ENCODE measurements at regions not wholly inside any gene's neighbourhood (a gene's known extent, or its start where the extent isn't known, plus 50 kb on each side); places are given as distances from the start of the nearest gene placed in this dataset.
"Not testable (repeated sequence)": the region's sequence is repeated elsewhere in the genome, so short reads cannot be mapped to it uniquely, and the experiment has no call there.

GRCh38 chrX:39677978-39678791, 419.6 kb downstream of the BCOR start:
- DNase-seq (ENCODE audit: low spot score) = no peak

- DNase-seq (ENCODE audit: low spot score) = no peak
Observed at GRCh38 chrX:39678914-39679313, 418.8 kb downstream of the BCOR start.

GRCh38 chrX:39679497-39680157, 418.1 kb downstream of the BCOR start:
- no peak for DNase-seq (ENCODE audit: low spot score)

GRCh38 chrX:39681885-39682284, 415.9 kb downstream of the BCOR start:
- DNase-seq (ENCODE audit: low spot score) = no peak

- DNase-seq (ENCODE audit: low spot score) = no peak
Observed at GRCh38 chrX:39682778-39683177, 415.0 kb downstream of the BCOR start.

GRCh38 chrX:39688219-39688575, 409.6 kb downstream of the BCOR start:
- no peak for DNase-seq (ENCODE audit: low spot score)

- peak; percentile 84 for DNase-seq (ENCODE audit: low spot score)
Observed at GRCh38 chrX:39688576-39689375, 409.0 kb downstream of the BCOR start.

GRCh38 chrX:39689376-39690104, 408.2 kb downstream of the BCOR start:
- no peak for DNase-seq (ENCODE audit: low spot score)

GRCh38 chrX:39690541-39691415, 407.0 kb downstream of the BCOR start:
- no peak for DNase-seq (ENCODE audit: low spot score)

- no peak for DNase-seq (ENCODE audit: low spot score)
Observed at GRCh38 chrX:39691724-39692123, 406.0 kb downstream of the BCOR start.

GRCh38 chrX:39692796-39693195, 405.0 kb downstream of the BCOR start:
- no peak for DNase-seq (ENCODE audit: low spot score)

GRCh38 chrX:39693298-39693697, 404.5 kb downstream of the BCOR start:
- no peak for DNase-seq (ENCODE audit: low spot score)

- DNase-seq (ENCODE audit: low spot score) = not testable (repeated sequence)
Observed at GRCh38 chrX:39702636-39703035, 395.1 kb downstream of the BCOR start.

GRCh38 chrX:39703307-39703706, 394.5 kb downstream of the BCOR start:
- no peak for DNase-seq (ENCODE audit: low spot score)

GRCh38 chrX:39704590-39704989, 393.2 kb downstream of the BCOR start:
- no peak for DNase-seq (ENCODE audit: low spot score)

GRCh38 chrX:39705290-39705689, 392.5 kb downstream of the BCOR start:
- no peak for DNase-seq (ENCODE audit: low spot score)

GRCh38 chrX:39709364-39709763, 388.4 kb downstream of the BCOR start:
- DNase-seq (ENCODE audit: low spot score) = no peak

GRCh38 chrX:39709812-39710211, 387.9 kb downstream of the BCOR start:
- no peak for DNase-seq (ENCODE audit: low spot score)

GRCh38 chrX:39710776-39711175, 387.0 kb downstream of the BCOR start:
- no peak for DNase-seq (ENCODE audit: low spot score)

- DNase-seq (ENCODE audit: low spot score) = no peak
Observed at GRCh38 chrX:39714471-39714870, 383.3 kb downstream of the BCOR start.

GRCh38 chrX:39716401-39716800, 381.4 kb downstream of the BCOR start:
- no peak for DNase-seq (ENCODE audit: low spot score)

All from D341Med (cell line).